GM03348 (cell line): ENCODE measurements at regions not wholly inside any gene's neighbourhood (a gene's known extent, or its start where the extent isn't known, plus 50 kb on each side); places are given as distances from the start of the nearest gene placed in this dataset.
"Not testable (repeated sequence)": the region's sequence is repeated elsewhere in the genome, so short reads cannot be mapped to it uniquely, and the experiment has no call there.

Experiments used
- DNase-seq: peaks from one replicate; pipeline ENCODE4 v3.0.0; 2012; ENCODE audit warnings: low spot score

DNA sequence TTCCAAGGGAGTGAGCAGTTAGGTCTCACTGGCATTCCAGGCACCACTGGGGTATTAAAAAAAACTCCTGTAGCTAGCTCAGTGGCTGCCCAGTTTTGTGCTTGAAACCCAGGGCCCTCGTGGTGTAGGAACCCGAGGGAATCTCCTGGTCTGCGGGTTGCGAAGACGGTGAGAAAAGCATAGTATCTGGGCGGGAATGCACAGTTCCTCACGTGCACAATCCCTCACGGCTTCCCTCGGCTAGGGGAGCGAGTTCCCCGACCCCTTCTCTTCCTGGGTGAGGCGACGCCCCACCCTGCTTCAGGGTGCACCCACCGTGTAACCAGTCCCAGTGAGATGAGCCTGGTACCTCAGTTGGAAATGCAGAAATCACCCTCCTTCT is 50.5 kb upstream of the PGBD5 start:
- no peak for DNase-seq

DNA sequence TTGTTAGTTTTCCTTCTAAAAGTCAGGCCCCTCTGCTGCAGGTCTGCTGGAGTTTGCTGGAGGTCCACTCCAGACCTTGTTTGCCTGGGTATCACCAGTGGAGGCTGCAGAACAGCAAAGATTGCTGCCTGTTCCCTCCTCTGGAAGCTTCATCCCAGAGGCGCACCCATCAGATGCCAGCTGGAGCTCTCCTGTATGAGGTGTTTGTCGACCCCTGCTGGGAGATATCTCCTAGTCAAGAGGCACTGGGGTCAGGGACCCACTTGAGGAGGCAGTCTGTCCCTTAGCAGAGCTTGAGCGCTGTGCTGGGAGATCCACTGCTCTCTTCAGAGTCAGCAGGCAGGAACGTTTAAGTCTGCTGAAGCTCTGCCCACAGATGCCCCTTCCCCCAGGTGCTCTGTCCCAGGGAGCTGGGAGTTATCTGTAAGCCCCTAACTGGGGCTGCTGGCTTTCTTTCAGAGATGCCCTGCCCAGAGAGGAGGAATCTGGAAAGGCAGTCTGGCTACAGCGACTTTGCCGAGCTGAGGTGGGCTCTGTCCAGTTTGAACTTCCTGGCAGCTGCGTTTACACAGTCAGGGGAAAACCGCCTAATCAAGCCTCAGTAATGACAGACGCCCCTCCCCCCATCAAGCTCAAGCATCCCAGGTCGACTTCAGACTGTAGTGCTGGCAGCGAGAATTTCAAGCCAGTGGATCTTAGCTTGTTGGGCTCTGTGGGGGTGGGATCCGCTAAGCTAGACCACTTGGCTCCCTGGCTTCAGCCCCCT is 49.9 kb upstream of the PGBD5 start:
- not testable (repeated sequence) for DNase-seq
